Activated CD4-positive, alpha-beta T cell treated with anti-CD3 and anti-CD28 coated beads, Interleukin-2, amount 50 U/mL, for 4 hours (primary cell): ENCODE measurements at regions not wholly inside any gene's neighbourhood (a gene's known extent, or its start where the extent isn't known, plus 50 kb on each side); places are given as distances from the start of the nearest gene placed in this dataset.

Source experiments
- DNase-seq, 2 experiments: peaks; one replicate each; pipeline ENCODE4 v3.0.0-alpha.2; 2020

DNA sequence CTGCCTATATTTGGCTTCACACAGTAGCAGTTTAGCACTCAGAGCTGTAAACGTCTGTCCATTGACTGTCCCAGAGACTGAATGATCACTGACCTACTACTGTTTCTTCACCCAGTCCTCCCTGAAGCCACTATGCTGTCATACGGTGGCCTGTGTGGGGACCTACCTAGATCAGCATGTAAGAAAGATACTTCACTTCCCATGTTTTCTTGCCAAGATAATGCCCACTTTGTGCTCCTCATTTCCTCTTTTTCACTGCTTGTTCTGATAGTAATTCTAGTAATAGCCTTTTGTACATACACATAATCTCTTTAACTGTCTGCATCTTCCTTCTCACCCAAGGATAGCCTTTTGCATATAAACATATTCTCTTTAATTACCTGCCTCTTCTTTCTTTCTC is 109.9 kb upstream of the TIAM2 start:
- no peak for DNase-seq

DNA sequence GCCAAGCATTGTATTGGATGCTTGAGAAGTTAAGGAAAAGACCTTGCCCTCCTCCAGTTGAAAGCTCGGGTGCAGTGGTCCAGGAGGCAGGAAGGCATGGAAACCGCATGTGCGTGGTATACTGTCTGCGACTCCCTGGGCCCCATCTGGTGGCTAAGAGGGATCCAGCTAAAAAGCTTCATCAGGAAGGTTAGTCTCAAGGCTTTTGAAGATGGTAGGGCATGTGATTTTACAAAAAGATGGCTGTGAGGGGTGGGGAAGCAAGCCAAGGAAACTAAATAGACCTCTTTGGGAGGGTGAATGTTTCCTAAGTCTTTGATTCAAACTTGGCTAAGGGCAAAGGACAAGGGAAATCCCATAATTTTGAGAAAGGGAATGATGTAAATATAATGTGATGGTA is 109.1 kb upstream of the TIAM2 start:
- DNase-seq = no peak

DNA sequence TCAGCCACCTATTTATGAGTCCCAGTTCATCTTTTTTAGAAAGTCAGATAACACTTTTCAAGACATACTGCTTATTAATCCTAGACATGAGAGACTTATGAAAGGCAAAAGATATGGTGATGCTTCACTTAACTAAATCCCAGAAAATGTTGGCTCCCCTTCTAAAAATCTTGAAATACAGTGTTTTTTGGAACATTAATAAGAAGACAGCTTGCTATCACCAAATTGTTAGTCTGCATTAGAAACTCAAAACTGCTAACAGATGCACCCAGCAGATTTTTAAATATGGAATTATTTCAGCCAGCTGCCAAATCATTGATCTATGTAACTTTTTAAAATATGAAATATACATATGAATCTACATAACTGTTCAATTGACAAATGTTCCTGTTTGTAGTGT is 108.6 kb upstream of the TIAM2 start:
- DNase-seq = no peak

DNA sequence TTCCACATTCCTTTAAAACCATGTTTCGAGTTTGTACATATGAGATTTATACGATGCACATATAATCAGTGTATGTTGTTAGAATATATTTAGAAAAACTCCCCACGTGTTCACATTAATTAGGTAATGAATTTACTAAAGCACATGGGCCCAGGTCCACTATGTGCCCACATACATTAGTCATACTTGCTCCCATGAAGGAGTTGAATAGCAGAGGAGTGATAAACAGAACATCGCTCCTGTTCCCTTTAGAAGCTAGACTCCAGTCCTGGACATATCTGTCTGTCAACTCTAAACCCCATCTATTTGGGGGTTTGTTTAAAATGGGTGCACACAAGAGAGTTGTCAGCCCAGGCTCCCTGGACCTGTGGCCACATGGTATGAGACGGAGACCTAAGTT is 108.1 kb upstream of the TIAM2 start:
- DNase-seq = no peak

DNA sequence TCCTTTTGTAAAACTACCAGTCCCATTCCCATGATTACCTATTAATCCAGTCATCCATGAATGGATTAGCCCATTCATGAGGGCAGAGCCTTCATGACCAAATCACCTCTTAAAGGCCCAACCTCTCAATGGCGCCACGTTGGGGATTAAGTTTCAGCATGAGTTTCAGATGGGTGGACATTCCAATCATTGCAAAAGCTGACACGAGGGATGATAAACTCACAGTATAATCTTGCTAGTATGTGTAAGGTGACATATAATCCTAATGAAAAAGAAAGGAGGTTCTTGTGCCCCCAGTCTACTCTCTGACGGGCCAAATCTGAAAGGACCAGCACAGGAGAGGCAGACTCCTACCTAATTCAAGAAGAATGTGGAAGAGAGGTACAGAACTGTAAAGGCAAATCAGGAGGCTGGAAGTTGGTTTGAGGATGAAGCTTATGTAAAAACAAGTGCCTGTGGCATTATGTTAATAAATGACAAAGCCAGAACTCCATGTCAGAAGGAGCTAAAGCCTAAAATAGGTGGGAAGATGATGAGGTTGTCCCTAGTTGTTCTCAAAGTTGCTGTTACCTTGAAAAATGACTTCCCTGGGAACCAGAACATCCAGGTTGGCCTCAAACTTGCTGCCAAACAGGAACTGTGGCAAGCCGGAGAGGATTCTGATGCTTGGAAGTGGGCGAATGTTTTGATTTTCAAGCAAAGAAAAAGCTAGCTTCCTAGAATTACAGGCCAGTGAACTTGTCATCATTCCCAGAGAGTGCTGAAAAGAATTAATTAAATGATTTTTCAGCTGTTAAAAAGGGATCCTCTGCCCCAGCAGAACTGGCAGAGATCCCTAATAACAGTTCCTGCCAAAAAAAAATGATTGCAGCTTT is 106.5 kb upstream of the TIAM2 start:
- no peak for DNase-seq

DNA sequence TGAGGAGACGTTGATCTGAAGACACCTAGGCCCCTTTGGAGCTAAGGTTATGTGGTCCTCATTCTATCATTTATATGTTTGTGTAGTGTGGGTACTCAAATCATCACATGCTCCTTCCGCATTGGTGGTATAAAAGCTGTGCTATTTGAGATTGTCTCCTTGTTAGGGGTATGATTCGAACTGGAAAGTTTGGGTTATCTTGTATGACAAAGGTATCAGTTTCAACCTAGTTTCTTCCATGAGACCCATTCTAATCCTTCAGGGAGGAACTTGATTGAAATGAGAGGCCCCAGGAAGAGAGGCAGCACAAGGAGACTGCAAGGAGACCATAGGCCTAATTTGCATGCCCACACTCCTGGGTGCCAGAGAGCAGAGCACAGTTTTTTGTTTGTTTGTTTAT is 104.2 kb upstream of the TIAM2 start:
- no peak for DNase-seq

DNA sequence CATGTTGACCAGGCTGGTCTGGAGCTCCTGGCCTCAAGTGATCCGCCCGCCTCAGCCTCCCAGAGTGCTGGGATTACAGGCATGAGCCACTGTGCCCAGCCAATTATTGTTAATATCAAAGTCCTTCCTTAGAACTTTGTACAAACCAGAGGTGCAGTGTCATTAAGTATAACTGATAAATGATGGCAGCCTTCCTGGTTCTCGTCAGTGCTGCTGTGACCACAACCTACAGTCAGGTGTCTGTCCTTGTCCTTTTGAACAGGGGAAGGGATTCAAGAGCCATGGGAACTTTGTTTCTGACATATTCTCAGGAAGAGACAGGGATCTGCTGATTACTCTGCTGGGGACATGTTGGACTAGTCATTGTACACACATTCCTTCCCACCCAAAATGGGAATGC is 103.2 kb upstream of the TIAM2 start:
- no peak for DNase-seq

DNA sequence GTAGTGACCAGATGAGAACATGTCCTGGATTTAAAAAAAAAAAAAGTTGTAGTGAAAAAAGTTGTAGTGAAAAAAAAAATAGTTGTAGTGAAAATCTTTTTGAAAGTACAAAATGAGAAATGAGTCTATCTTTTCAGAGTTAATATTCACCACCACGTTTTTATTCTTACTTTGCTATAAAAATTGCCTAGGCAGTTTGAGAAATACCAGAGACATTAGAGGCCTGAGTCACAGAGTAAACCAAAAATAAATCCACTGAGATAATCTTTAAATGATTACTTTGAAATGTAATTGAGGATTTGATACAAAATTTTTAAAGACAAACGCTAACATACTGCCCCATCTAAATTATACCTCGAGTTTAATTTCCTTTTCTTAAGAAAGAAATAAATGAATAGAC is 101.2 kb upstream of the TIAM2 start:
- DNase-seq = no peak

DNA sequence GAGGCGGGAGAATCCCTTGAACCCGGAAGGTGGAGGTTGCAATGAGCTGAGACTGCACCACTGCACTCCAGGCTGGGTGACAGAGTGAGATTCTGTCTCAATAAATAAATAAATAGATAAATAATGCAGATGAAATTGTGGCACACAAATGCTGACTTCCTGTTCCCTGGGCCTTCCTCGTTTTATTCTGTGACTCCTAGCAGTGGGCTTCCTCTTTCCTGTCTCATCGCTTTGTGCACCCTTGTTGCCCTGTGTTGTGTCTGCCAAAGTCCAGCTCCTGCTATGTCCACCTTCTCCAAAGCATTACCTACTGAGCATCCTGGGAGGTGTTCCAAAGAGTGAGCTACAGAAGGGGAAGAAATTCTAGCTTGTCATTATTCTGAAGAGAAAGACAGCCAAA is 100.2 kb upstream of the TIAM2 start:
- no peak for DNase-seq

DNA sequence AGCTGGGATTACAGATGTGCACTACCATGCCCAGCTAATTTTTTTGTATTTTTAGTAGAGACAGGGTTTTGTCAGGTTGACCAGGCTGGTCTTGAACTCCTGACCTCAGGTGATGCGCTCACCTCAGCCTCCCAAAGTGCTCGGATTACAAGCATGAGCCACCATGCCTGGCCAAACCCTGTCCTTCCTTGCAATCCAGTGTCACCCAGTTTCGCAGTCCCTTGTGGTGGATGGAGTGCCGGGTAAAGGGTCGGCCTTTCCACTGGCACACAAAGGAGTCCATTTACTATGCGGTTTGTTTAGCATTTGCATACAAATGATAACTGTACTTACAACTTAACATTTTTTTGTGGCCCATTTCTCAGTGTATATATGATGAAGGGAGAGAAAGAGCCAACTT is 99.3 kb upstream of the TIAM2 start:
- no peak for DNase-seq

DNA sequence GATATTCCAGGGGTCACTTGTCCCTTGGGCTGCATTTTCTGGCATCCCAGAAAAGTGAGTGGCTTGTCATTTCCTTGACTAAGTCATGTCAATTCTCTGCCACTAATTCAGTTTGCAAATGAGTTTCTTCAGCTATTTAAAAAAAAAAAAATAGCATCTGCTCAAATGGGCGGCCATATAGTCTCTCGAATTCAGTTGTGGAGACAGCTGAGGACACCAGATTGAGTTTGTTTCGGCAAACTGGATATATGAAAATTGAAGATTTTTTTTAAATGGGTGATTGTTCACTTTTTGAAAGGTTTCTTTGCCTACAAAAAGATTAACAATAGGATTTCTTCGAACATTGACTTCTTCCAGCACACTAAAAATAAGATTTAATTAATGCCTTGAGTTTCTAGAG is 96.3 kb upstream of the TIAM2 start:
- no peak for DNase-seq

DNA sequence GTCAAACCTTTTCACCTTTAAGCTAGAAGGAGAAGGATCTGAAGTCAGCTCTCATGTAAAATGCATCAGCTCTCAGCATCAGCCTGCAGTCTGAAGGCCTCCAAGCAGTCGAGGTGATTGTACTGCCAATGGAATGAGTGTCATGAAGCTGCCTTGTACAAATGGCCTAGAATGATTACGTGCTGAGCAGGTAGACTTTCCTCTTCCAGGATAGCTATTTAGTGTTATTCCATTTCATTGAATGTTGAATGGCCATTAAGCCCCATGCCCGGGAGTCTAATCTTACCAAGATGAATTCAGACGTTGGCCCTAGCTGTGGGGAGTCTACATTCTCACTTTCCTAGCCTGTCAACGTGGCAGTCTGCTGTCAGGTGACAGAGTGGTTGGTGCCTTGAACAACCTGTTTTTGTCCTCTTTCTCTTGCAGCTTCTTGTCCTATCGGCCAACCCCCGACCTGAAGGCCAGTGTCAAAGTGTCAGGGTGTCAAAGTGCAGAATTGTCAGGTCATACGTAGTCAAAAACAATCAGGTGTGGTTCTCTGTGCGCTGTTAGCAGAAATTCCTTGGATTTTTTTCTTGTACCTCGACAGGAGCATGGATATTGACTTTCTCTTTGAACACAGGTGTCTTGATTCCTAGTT is 95.2 kb upstream of the TIAM2 start:
- no peak for DNase-seq

DNA sequence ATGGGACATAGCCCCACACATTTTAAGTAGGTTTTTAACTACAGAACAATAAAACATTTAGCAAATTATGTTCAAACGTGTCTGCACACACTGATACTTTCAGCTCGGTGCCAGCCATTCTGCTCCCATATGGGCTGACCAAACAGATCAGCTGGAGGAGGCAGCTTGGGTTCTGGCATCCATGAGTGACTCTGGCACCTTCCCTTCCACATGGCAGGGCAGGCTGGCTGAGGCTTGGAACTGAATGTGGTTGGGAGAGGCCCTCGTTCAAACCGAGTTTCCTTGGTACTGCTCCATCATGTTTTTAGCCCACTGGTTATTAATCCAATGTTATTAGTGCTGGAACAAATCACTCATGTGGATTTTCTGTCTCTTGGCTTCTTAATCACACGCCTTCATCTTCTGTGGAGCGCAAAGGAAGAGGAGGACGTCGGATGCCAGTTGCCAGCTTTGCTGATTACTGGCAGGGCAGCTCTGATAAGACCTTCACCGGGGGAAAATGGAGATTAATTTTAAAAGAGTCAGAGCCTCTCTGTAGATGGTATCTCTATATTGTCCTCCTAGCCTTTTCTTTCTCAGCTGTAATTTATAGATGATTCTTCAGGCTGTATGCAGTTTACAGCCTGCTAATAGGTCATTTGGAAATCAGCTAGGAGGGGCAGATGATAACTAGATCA is 93.1 kb upstream of the TIAM2 start:
- no peak for DNase-seq

DNA sequence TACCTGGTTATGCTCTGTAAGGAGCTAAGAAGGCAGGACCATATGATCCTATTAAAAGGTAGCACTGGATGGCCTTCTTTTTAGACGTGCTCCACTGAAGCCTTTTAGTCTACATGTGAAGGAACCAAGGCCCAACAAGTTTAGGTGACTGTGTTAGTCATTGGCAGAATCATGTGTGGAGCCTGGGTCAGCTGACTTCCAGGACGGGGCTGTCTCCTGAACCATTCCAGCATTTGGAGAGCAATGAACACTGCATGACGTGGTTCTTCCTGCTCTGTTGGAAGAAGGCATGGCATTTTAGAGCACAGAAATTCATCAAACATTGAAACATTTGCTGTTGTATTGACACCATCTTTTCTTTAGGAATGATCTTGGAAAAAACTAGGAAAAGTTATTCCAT is 87.8 kb upstream of the TIAM2 start:
- no peak for DNase-seq

DNA sequence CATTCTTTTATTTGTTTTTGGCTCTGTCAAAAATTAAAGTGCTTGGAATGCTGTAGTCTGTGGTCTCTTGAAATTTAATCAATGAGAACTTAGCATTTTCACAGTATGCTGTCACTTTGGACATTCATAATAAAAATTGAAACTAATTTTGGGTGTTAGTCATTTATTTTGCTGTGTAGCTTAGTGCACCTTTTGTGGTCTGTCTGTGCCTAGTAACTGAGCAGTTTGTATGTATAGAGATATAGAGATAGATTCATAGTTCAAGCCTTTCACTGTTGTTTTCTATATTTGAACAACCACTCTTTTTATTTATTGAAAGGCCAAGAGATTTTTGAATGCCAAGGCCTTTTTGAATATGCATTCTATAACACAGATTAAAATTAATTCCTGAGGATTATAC is 86.4 kb upstream of the TIAM2 start:
- no peak for DNase-seq

DNA sequence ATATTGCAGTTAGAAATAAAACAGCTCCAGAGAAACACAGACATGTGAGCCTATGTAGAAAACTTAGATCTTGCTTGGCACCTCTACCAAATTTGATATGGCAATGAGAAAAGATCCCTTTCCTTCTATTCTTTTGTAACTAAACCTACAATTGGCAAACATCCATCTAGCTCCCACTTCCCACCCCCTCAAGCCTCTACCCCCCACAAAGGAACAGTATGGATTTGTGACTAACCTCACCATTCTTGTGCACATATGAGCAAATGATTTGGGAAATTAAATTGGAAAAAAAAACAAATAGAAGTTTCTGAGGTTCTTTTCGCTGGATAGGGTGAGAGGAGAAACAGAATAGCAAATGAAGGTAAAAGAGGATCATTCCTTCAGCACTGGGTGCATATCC is 85.8 kb upstream of the TIAM2 start:
- DNase-seq = no peak

DNA sequence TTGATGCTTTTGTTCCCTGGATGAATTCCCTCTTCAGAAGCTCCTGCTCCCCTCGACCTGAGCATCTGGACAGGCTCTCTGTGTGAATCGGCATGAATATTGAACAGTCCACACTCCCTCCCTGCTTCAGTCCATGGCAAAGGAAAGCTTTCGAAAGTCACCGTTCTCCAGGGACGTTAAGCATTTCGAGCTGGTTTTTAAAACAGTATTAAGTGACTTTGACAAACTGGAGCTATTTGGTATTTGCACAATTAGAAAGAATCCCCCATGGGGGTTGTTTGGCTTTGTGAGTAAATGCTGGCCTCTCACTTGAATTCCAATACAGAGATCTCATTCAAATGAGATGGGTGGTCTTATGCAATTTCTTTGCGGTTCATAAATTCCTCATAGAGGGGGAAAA is 85.3 kb upstream of the TIAM2 start:
- DNase-seq = no peak

DNA sequence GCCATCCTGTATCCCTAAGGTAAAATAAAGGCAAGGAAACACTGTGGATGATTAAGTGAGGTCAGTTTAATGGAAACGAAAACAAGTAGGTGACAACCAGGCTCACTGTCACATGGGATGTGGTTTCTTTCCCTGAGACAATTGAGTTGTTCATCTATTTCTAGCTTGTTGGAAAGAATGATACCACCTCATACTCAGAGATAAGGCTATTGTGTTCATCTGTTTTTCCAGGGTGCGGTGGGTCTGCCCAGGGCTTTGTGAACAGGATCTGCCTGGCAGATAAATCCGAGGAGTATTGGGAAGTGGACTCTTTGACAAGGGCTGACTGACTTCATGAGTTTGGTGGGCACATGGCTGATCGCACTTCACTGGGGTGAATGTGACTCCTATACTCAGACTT is 80.8 kb upstream of the TIAM2 start:
- no peak for DNase-seq

DNA sequence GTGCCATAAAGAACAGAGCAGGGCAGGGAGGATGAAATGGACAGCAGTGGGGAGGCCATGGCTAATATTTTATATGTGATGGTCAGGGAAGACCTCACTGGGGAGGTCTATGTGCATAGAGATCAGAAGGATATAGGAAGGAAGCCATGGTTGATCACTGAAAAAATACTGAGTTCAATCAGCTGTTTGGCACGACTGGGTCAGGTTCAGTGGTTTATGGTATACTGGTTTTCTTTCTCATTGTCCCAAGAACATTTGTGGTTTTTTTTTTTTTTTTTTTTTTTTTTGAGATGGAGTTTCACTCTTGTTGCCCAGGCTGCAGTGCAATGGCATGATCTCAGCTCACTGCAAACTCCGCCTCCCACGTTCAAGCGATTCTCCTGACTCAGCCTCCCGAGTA is 78.3 kb upstream of the TIAM2 start:
- no peak for DNase-seq

DNA sequence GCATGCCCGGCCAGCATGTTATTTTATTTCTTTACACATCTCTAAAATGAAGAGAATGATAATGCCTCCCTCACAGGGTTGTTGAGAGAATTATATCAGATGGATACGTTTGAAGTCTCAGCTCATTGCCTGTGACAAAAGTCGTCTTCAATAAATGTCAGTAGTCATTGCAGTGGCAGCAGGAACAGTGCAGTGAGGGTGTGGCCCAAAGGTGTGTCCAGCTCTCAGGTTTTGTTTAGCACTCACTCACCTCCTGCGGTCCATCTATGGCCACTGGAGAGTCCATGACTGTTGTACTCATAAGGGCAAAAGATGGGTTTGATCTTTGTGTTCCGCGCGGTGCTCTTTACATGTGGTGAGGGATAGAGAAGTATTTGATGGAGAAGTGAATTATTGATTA is 77.2 kb upstream of the TIAM2 start:
- DNase-seq = no peak

DNA sequence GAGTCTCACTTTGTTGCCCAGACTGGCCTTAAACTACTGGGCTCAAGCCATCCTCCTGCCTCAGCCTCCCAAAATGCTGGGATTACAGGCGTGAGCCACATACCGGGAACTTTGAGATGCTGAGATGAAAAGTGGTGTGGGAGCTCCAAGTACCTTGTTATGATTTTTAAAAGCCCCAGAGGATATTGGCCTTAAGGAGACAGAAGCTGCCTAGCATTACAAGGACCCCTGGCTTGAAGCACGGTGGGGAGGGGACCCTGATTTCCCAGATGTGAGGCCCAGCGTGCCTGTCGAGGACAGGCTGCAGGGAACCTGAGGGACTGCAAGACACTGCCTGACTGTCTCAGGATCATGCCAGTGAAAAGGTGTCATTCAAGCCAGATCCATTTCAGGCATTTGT is 75.3 kb upstream of the TIAM2 start:
- DNase-seq = no peak

DNA sequence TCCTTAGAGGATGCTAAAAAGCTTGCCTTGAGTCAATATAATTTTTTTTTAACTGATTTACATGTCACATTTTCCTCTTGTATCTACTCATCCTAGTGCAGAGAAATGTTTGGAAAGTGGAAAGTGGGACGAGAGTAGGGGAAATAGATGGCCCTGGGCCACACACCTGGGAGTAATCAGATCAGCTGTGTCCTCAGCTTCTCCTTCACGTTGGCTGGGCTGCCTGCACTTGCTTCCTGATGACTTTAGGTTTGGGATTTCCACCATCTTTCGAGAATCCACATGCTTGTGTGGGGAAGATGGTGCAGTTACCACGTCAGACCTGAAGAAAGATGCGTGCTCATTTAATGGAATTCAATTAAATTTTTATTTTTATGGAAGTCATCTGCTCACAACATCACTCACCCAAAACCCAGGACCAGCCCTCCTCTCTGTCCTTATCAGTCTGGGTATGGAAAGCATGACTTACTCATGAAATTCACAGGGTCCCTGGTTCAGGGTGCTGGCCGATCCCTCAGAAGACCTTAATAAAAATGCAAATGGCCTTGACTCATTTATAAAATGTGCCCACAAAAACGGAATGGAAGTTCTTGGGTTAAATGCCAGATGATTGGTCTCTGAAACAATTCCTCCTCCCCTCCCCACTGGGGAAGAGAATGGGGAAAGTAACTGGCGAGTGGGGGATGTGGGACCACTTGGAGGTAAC is 74.5 kb upstream of the TIAM2 start:
- DNase-seq = no peak

DNA sequence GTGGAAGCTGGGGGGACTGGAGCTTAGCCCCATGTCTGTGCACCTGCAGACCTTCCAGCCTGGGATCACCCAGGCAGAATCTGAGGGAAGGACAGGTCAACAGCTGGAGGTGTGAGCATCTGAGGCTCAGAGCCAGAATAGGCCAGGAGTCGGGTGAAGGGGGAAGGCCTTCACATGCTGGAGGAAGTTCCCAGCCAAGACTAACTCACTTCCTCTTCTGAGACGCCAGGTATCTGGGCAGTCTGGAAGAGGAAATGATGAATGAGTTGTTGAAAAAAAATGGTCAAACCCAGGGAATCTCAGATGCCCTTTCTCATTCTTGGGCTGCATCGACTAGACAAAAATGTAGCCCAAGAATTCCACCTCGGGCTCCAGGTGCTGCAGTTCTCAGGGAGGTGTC is 73.6 kb upstream of the TIAM2 start:
- no peak for DNase-seq
